Erythroblast (primary cell): ENCODE measurements at regions not wholly inside any gene's neighbourhood (a gene's known extent, or its start where the extent isn't known, plus 50 kb on each side); places are given as distances from the start of the nearest gene placed in this dataset.

Experiments used
- GATA1 ChIP-seq: IDR thresholded peaks from 2 replicates; pipeline ENCODE4 v1.6.1; 2011; ENCODE audit warnings: low read depth, mild to moderate bottlenecking, control low read depth, low read length, moderate library complexity
- POLR2A ChIP-seq: IDR thresholded peaks from 2 replicates; pipeline ENCODE4 v1.6.1; 2011; ENCODE audit warnings: mild to moderate bottlenecking, low read length

- TF ChIP-seq POLR2A = no peak
- TF ChIP-seq GATA1 = no peak
Observed at GRCh38 chr5:52443187-52443586, 344.5 kb upstream of the ITGA1 start.
